IMR-90 (cell line): ENCODE measurements at regions not wholly inside any gene's neighbourhood (a gene's known extent, or its start where the extent isn't known, plus 50 kb on each side); places are given as distances from the start of the nearest gene placed in this dataset.

Experiments
- ATAC-seq: fragments of 200-7000 bp; cut with Tn5 transposase; 2 replicates; pipeline ENCODE4 v1.9.1; 2020; ENCODE audit warnings: low read depth, mild to moderate bottlenecking, moderate library complexity
- BruUV-seq: library from RNA; stranded (reverse); fragments of 400-500 nt; replicated peaks from 2 replicates; lab custom pipeline; 2021; lab: Mats Ljungman, UMichigan
- CTCF ChIA-PET: fragments of 300-600 bp; formaldehyde crosslinking; extraction: SDS; loops from one replicate; lab custom pipeline; 2021; ENCODE audit warnings: antibody characterized with exemption; lab: Yijun Ruan, JAX
- POLR2A ChIA-PET: fragments of 300-600 bp; sonication (Branson Sonifier 250); formaldehyde crosslinking; loops from one replicate; lab custom pipeline; 2022; ENCODE audit warnings: antibody characterized with exemption; ENCODE audit not compliant: unreplicated experiment; lab: Charles Lee
- DNase-seq: peaks from one replicate; pipeline ENCODE4 v3.0.0; 2013
- H2AFZ ChIP-seq: replicated peaks from 2 replicates; pipeline ENCODE3; 2013; ENCODE audit warnings: low read length, mild to moderate bottlenecking; ENCODE audit not compliant: poor library complexity
- H2AK5ac ChIP-seq: 2 replicates; pipeline ENCODE4 v1.6.1; 2013; ENCODE audit warnings: low read depth, low read length, inconsistent platforms
- H2AK9ac ChIP-seq: replicated peaks from 2 replicates; pipeline ENCODE3; 2013; ENCODE audit warnings: mild to moderate bottlenecking, low read depth, low read length, moderate library complexity; ENCODE audit not compliant: poor library complexity
- H2BK120ac ChIP-seq: 2 replicates; pipeline ENCODE4 v1.6.1; 2013; ENCODE audit warnings: low read depth, low read length, inconsistent platforms
- H2BK15ac ChIP-seq: 3 replicates; pipeline ENCODE4 v1.6.1; 2013; ENCODE audit warnings: low read depth, low read length, inconsistent platforms
- H2BK20ac ChIP-seq: 2 replicates; pipeline ENCODE4 v1.6.1; 2013; ENCODE audit warnings: low read depth, mild to moderate bottlenecking, inconsistent platforms, low read length, moderate library complexity
- H2BK5ac ChIP-seq: 2 replicates; pipeline ENCODE4 v1.6.1; 2013; ENCODE audit warnings: mild to moderate bottlenecking, low read depth, low read length, inconsistent platforms; ENCODE audit not compliant: poor library complexity, severe bottlenecking
- H3K14ac ChIP-seq: replicated peaks from 2 replicates; pipeline ENCODE4 v1.6.1; 2013; ENCODE audit warnings: low read depth, low read length, inconsistent platforms
- H3K18ac ChIP-seq: 2 replicates; pipeline ENCODE4 v1.6.1; 2013; ENCODE audit warnings: low read depth, low read length, control low read depth
- H3K23ac ChIP-seq: 2 replicates; pipeline ENCODE4 v1.6.1; 2013; ENCODE audit warnings: low read depth, low read length, inconsistent platforms
- H3K27ac ChIP-seq: 2 replicates; pipeline ENCODE4 v1.5.1; 2013; ENCODE audit warnings: mild to moderate bottlenecking, control low read depth, low read length; ENCODE audit not compliant: insufficient read depth
- H3K27me3 ChIP-seq: 2 replicates; pipeline ENCODE4 v1.6.1; 2013; ENCODE audit warnings: low read length; ENCODE audit not compliant: control insufficient read depth, insufficient read depth
- H3K36me3 ChIP-seq: 2 replicates; pipeline ENCODE4 v1.6.1; 2013; ENCODE audit warnings: low read length, mixed read lengths; ENCODE audit not compliant: control insufficient read depth, insufficient read depth
- H3K4ac ChIP-seq: 2 replicates; pipeline ENCODE4 v1.6.1; 2013; ENCODE audit warnings: low read depth, low read length, inconsistent platforms
- H3K4me1 ChIP-seq: 2 replicates; pipeline ENCODE4 v1.6.1; 2013; ENCODE audit warnings: low read length, mixed read lengths; ENCODE audit not compliant: control insufficient read depth, insufficient read depth
- H3K4me2 ChIP-seq: 2 replicates; pipeline ENCODE4 v1.6.1; 2013; ENCODE audit warnings: low read depth, mild to moderate bottlenecking, control low read depth, low read length, moderate library complexity
- H3K4me3 ChIP-seq: 2 replicates; pipeline ENCODE4 v1.5.1; 2013; ENCODE audit warnings: low read depth, mild to moderate bottlenecking, control low read depth, low read length, moderate library complexity; ENCODE audit not compliant: insufficient read depth
- H3K56ac ChIP-seq: 2 replicates; pipeline ENCODE4 v1.6.1; 2013; ENCODE audit warnings: low read length, inconsistent platforms; ENCODE audit not compliant: insufficient read depth; ENCODE audit errors: extremely low read depth
- H3K79me1 ChIP-seq, 2 experiments: 2 replicates each; pipeline ENCODE4 v1.6.1; 2013; ENCODE audit warnings: low read length in 2 of 2, inconsistent platforms in 1 of 2, low read depth in 1 of 2
- H3K9ac ChIP-seq: 2 replicates; pipeline ENCODE4 v1.6.1; 2013; ENCODE audit warnings: low read depth, low read length, control low read depth
- H3K9me1 ChIP-seq: 2 replicates; pipeline ENCODE4 v1.6.1; 2013; ENCODE audit warnings: low read length, inconsistent platforms; ENCODE audit not compliant: insufficient read depth
- H3K9me3 ChIP-seq: 2 replicates; pipeline ENCODE4 v1.6.1; 2013; ENCODE audit warnings: low read length; ENCODE audit not compliant: control insufficient read depth, insufficient read depth
- H4K20me1 ChIP-seq: 2 replicates; pipeline ENCODE4 v1.6.1; 2013; ENCODE audit warnings: low read length, inconsistent platforms; ENCODE audit not compliant: insufficient read depth
- H4K5ac ChIP-seq: 2 replicates; pipeline ENCODE4 v1.6.1; 2013; ENCODE audit warnings: mild to moderate bottlenecking, low read depth, low read length, control low read depth
- H4K8ac ChIP-seq, 2 experiments: 2 replicates each; pipeline ENCODE4 v1.6.1; 2013; ENCODE audit warnings: low read depth in 2 of 2, low read length in 2 of 2, control low read depth in 1 of 2, inconsistent platforms in 1 of 2
- H4K91ac ChIP-seq: 2 replicates; pipeline ENCODE4 v1.6.1; 2013; ENCODE audit warnings: low read depth, low read length, inconsistent platforms; ENCODE audit not compliant: insufficient read depth
- CEBPB ChIP-seq: IDR thresholded peaks from 2 replicates; pipeline ENCODE4 v1.6.1; 2012; ENCODE audit warnings: low read depth, low read length, improper control_type of control experiment
- FOS ChIP-seq: fragments of 150-350 bp; IDR thresholded peaks from 2 replicates; pipeline ENCODE4 v1.6.1; 2016; ENCODE audit warnings: low read depth, low read length
- MAFK ChIP-seq: IDR thresholded peaks from 2 replicates; pipeline ENCODE4 v1.6.1; 2012; ENCODE audit warnings: low read depth, low read length, improper control_type of control experiment
- MAZ ChIP-seq: IDR thresholded peaks from 2 replicates; pipeline ENCODE4 v1.6.1; 2012; ENCODE audit warnings: low read depth, mild to moderate bottlenecking, low read length, improper control_type of control experiment, moderate library complexity, borderline replicate concordance
- NFE2L2 ChIP-seq: fragments of 150-350 bp; IDR thresholded peaks from 2 replicates; pipeline ENCODE4 v1.6.1; 2016; ENCODE audit warnings: low read depth, mild to moderate bottlenecking, low read length
- POLR2A ChIP-seq: IDR thresholded peaks from 2 replicates; pipeline ENCODE4 v1.6.1; 2012; ENCODE audit warnings: mild to moderate bottlenecking, low read depth, low read length
- RAD21 ChIP-seq: IDR thresholded peaks from 2 replicates; pipeline ENCODE4 v1.6.1; 2012; ENCODE audit warnings: low read length, improper control_type of control experiment
- RCOR1 ChIP-seq: IDR thresholded peaks from 2 replicates; pipeline ENCODE4 v1.6.1; 2012; ENCODE audit warnings: mild to moderate bottlenecking, low read length, improper control_type of control experiment; ENCODE audit not compliant: insufficient replicate concordance
- SMC3 ChIP-seq: fragments of 150-350 bp; IDR thresholded peaks from 2 replicates; pipeline ENCODE4 v1.6.1; 2016; ENCODE audit warnings: low read depth, mild to moderate bottlenecking, antibody characterized with exemption, low read length, moderate library complexity
- USF2 ChIP-seq: fragments of 150-350 bp; IDR thresholded peaks from 2 replicates; pipeline ENCODE4 v1.6.1; 2017; ENCODE audit warnings: mild to moderate bottlenecking, antibody characterized with exemption, low read length, low read depth
- dilution Hi-C: fragments of 300-500 bp; cut with HindIII; formaldehyde crosslinking; loops from one replicate; pipeline ENCODE4 v1.14.3; 2018; ENCODE audit warnings: low sequenced_read_pairs; ENCODE audit not compliant: unreplicated experiment
- in situ Hi-C: fragments of 300-500 bp; cut with MboI; formaldehyde crosslinking; loops from 3 replicates; pipeline ENCODE4 v1.14.3; 2019; ENCODE audit warnings: low sequenced_read_pairs, inconsistent platforms, mixed read lengths
- intact Hi-C: fragments of 100-400 bp; cut with micrococcal nuclease; formaldehyde crosslinking; loops from 2 replicates; pipeline ENCODE4 v1.10.0; 2022
- TF ChIP-seq, protein P1 (sequence below): conservative IDR thresholded peaks from 2 replicates; pipeline ENCODE4 v1.5.1; 2012; ENCODE audit warnings: mild to moderate bottlenecking, low read depth, low read length, improper control_type of control experiment
- TF ChIP-seq, protein P2 (sequence below): fragments of 150-350 bp; IDR thresholded peaks from 2 replicates; pipeline ENCODE4 v1.6.1; 2016; ENCODE audit warnings: low read depth, mild to moderate bottlenecking, low read length, moderate library complexity, borderline replicate concordance

GRCh38 chr1:238649200-238649599 is 737.2 kb upstream of the CHRM3 start:
- Histone ChIP-seq H3K79me1 (no peaks in the 10 kb centered on the region), H4K91ac (peak overlapping the region; percentile 93), H3K36me3 (no peaks in the 10 kb centered on the region), H3K4me3 (no peak overlapping the region), H3K4me1 (peaks cover 5% of the 10 kb centered on the region), H4K20me1 (no peaks in the 10 kb centered on the region), H2BK15ac (peak overlapping the region; percentile 100), H3K9ac (no peak overlapping the region; the same call in 1 of the 2 replicates), H3K4ac (peak overlapping the region; percentile 69), H3K18ac (peak overlapping the region; percentile 100), H3K14ac (peak overlapping the region; percentile 68), H4K8ac (peak overlapping the region; percentile 21 to 83), H2AK9ac (peak overlapping the region; percentile 60), H3K9me3 (no peaks in the 10 kb centered on the region), H2BK5ac (peak overlapping the region; percentile 97), H2AFZ (peak overlapping the region; percentile 76), H3K27ac (peak overlapping the region; percentile 93), H3K56ac (peak overlapping the region; percentile 57; the same call in 1 of the 2 replicates), H3K4me2 (peak overlapping the region; percentile 87; the same call in 1 of the 2 replicates), H2BK120ac (peak overlapping the region; percentile 87), H3K9me1 (peaks cover 2% of the 10 kb centered on the region; the same call in 1 of the 2 replicates), H2AK5ac (peak overlapping the region; percentile 80), H3K27me3 (no peaks in the 10 kb centered on the region), H3K23ac (peak overlapping the region; percentile 26; the same call in 1 of the 2 replicates), H2BK20ac (peak overlapping the region; percentile 91), H4K5ac (peak overlapping the region; percentile 100)
- ChIA-PET POLR2A (no interaction called here), CTCF (no interaction called here)
- dilution Hi-C loops (no loop called here), in situ Hi-C loops (no loop called here), intact Hi-C loops (no loop called here)
- ATAC-seq (no peak), DNase-seq (no peak)
- no peak for TF ChIP-seq MAFK
- TF ChIP-seq SMC3: no peak
- no peak for TF ChIP-seq NFE2L2
- TF ChIP-seq CEBPB: no peak
- TF ChIP-seq FOS: no peak
- no peak for TF ChIP-seq MAZ
- no peak for TF ChIP-seq RAD21
- no peak for TF ChIP-seq POLR2A
- TF ChIP-seq, protein P1, sequence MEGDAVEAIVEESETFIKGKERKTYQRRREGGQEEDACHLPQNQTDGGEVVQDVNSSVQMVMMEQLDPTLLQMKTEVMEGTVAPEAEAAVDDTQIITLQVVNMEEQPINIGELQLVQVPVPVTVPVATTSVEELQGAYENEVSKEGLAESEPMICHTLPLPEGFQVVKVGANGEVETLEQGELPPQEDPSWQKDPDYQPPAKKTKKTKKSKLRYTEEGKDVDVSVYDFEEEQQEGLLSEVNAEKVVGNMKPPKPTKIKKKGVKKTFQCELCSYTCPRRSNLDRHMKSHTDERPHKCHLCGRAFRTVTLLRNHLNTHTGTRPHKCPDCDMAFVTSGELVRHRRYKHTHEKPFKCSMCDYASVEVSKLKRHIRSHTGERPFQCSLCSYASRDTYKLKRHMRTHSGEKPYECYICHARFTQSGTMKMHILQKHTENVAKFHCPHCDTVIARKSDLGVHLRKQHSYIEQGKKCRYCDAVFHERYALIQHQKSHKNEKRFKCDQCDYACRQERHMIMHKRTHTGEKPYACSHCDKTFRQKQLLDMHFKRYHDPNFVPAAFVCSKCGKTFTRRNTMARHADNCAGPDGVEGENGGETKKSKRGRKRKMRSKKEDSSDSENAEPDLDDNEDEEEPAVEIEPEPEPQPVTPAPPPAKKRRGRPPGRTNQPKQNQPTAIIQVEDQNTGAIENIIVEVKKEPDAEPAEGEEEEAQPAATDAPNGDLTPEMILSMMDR: no peak
- TF ChIP-seq, protein P2, sequence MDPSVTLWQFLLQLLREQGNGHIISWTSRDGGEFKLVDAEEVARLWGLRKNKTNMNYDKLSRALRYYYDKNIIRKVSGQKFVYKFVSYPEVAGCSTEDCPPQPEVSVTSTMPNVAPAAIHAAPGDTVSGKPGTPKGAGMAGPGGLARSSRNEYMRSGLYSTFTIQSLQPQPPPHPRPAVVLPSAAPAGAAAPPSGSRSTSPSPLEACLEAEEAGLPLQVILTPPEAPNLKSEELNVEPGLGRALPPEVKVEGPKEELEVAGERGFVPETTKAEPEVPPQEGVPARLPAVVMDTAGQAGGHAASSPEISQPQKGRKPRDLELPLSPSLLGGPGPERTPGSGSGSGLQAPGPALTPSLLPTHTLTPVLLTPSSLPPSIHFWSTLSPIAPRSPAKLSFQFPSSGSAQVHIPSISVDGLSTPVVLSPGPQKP: no peak
- no peak for TF ChIP-seq USF2
- no peak for TF ChIP-seq RCOR1
- no TSS peak for BruUV-seq
